Activated gamma-delta T cell treated with anti-CD3 and anti-CD28 coated beads, Interleukin-2, amount 50 U/mL, for 16 hours (primary cell): ENCODE measurements at regions not wholly inside any gene's neighbourhood (a gene's known extent, or its start where the extent isn't known, plus 50 kb on each side); places are given as distances from the start of the nearest gene placed in this dataset.

Experiments used
- DNase-seq: peaks from one replicate; pipeline ENCODE4 v3.0.0-alpha.2; 2020; ENCODE audit warnings: low read depth

GRCh38 chr13:59546178-59546577 lies 617.5 kb downstream of the DIAPH3 start:
- DNase-seq = no peak

GRCh38 chr13:59547950-59548349 lies 615.8 kb downstream of the DIAPH3 start:
- DNase-seq = no peak

GRCh38 chr13:59562924-59563323 lies 600.8 kb downstream of the DIAPH3 start:
- no peak for DNase-seq

GRCh38 chr13:59566561-59566960 lies 597.2 kb downstream of the DIAPH3 start:
- no peak for DNase-seq

- no peak for DNase-seq
Observed at GRCh38 chr13:59568306-59568705, 595.4 kb downstream of the DIAPH3 start.

GRCh38 chr13:59570204-59570603 lies 593.5 kb downstream of the DIAPH3 start:
- DNase-seq = no peak

GRCh38 chr13:59584101-59584500 lies 579.6 kb downstream of the DIAPH3 start:
- no peak for DNase-seq

- DNase-seq = no peak
Observed at GRCh38 chr13:59584761-59585670, 578.7 kb downstream of the DIAPH3 start.

- no peak for DNase-seq
Observed at GRCh38 chr13:59587030-59587429, 576.7 kb downstream of the DIAPH3 start.

- no peak for DNase-seq
Observed at GRCh38 chr13:59587971-59588716, 575.6 kb downstream of the DIAPH3 start.

- DNase-seq = no peak
Observed at GRCh38 chr13:59588717-59589067, 575.0 kb downstream of the DIAPH3 start.

- no peak for DNase-seq
Observed at GRCh38 chr13:59601993-59602392, 561.7 kb downstream of the DIAPH3 start.

- no peak for DNase-seq
Observed at GRCh38 chr13:59603646-59604045, 560.1 kb downstream of the DIAPH3 start.

GRCh38 chr13:59607172-59607571 lies 556.6 kb downstream of the DIAPH3 start:
- no peak for DNase-seq

GRCh38 chr13:59607780-59608233 lies 555.9 kb downstream of the DIAPH3 start:
- DNase-seq = no peak

GRCh38 chr13:59609421-59609820 lies 554.3 kb downstream of the DIAPH3 start:
- no peak for DNase-seq
